ENCODE measurements at regions not wholly inside any gene's neighbourhood (a gene's known extent, or its start where the extent isn't known, plus 50 kb on each side); places are given as distances from the start of the nearest gene placed in this dataset.
"Not testable (repeated sequence)": the region's sequence is repeated elsewhere in the genome, so short reads cannot be mapped to it uniquely, and the experiment has no call there.

DNA sequence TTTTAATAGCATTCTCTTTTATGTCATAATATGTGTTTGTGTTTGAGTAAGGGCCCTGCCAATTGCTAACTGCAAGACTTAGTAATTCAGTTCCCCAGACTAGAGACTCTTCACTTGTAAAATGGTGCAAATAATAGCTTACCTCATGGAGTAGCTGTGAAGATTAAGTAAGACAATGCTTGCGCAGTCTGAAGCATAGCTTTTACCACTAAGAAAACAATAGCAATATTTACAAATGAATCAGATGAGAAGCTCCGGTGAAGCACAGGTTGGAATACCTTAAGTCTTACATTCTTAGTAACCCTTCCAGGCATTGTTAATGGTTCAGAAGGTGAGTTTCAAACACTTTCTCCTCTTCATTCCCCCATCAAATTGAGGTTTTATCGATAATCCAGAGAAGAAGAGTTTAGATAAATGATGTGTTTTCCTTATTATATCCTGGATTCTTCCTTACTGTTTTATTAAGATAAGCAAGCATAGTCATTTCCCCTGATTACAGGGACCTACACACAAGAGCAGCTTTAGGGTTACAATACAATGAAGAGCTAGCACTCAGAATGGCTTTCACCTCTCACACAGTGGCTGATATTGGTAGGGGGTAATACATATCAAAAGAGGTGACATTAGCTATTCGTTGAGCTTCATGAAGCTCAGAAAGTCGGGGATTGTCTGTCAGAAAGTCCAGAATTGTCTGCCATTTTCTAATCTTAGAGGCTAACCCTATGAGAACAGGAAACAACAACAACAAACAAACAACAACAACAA, 96.4 kb upstream of the EDIL3 start:
- DNase-seq (ENCODE audit: low spot score): no peak

DNA sequence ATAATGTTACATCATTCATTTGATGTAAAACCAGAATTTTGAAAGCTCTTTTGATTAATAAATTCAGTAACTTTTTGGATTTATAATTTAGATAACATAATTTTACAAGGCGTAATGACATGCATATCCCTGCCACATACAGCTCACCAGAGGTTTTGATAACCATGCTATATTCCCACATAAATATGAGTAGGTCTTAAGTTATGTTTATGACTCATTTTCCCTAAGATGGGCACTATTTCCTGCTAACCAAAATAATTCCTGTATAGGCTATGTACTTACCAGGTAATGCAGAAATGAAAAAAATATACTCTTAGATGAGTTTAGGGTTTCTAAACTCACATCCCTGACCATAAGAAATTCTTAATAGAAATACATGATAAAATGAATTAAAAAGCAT, 93.9 kb upstream of the EDIL3 start:
- no peak for DNase-seq (ENCODE audit: low spot score)

- no peak for DNase-seq (ENCODE audit: low spot score)
Measured at GRCh38 chr5:84477485-84477884, 92.8 kb upstream of the EDIL3 start.

- DNase-seq (ENCODE audit: low spot score): no peak
Measured at GRCh38 chr5:84474126-84474525, 89.4 kb upstream of the EDIL3 start.

DNA sequence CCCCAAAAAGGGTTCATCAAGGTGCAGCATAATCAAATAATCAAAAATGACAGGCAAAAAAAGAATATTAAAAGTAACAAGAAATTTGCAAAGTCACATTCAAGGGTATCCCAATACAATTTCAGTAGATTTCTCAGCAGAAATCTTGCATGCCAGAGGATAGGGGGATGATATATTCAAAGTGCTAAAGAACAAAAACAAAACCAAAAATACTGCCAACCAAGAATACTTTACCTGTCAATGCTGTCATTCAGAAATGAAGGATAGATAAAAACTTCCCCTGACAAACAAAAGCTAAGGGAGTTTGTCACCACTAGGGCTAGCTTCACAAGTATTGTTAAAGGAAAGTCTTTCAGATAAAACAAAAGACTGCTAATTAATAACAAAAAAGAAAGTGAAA, 68.7 kb upstream of the EDIL3 start:
- DNase-seq (ENCODE audit: low spot score): no peak

DNA sequence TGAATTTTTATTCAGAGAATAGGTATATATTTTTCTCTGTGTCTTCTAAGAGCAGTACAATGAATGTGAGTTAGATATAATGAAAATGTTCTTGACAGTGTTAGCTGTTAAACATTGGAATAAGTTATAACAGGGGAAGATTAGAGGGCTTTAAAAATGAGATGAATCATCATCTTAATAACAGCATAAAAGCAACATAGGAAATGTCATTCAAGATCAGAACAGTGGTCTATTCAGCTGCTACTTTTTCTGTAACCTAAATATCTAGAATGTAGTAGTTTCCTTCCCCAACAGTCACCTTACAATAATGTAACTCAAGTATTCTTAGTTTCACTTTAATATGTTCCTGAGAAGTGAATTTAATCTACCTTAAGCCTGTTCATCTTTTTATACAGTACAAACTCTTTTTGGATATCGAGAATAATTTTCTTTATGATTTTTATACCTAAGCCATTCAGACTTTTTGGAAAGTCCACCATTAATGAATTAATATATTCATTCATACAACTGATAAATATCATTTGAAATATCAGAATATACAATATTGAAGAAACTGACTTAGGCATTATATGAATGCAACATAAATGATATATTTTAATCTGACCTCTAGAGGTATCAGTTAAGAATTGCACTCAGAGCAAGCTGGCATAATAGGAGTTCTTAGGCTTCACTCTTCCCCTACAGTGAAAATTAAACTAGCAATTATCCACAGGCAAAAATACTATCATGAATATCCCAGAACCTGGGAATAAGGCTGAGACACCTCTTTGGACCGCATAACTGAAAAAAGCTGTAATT, 66.1 kb upstream of the EDIL3 start:
- DNase-seq (ENCODE audit: low spot score): peak; percentile 18

GRCh38 chr5:84445049-84445685, 60.5 kb upstream of the EDIL3 start:
- DNase-seq (ENCODE audit: low spot score): no peak

DNA sequence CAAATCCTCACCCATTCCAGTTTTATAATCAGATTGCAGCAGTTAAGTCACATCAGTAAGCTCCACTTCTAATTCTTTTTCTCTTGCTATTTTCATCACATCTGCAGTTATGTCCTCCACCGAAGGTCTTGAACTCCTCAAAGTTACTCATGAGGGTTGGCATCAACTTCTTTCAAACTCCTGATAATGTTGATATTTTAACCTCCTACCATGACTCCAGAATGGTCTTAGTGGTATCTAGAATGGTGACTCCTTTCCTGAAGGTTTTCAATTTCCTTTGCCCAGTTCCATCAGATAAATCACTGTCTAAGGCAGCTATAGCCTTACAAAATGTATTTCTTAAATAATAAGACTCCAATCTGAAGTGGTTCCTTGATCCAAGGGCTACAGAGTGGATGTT, 53.8 kb upstream of the EDIL3 start:
- no peak for DNase-seq (ENCODE audit: low spot score)

DNA sequence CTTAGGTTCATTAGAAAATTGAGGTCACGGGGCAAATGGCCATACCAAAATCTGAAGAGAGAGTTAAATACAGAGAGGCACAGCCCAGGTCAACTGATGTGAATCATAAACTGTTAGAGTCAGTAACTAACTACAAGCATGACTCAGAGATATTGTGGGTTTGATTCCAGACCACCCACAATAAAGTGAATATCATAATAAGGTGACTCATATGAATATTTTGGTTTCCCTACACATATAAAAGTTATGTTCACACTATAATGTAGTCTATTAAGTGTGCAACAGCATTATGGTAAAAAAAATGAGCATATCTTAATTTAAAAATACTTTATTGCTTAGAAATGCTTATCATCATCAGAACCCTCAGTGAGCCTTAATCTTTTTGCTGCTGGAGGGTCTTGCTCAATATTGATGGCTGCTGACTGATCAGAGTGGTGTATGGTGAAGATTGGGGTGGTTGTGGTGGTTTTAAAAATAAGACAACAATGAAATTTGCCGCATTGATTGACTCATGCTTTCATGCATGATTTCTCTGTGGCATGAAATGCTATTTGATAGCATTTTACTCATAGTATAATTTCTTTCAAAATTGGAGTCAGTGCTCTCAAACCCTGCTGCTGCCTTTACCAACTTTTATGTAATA, 53.1 kb upstream of the EDIL3 start:
- no peak for DNase-seq (ENCODE audit: low spot score)

DNA sequence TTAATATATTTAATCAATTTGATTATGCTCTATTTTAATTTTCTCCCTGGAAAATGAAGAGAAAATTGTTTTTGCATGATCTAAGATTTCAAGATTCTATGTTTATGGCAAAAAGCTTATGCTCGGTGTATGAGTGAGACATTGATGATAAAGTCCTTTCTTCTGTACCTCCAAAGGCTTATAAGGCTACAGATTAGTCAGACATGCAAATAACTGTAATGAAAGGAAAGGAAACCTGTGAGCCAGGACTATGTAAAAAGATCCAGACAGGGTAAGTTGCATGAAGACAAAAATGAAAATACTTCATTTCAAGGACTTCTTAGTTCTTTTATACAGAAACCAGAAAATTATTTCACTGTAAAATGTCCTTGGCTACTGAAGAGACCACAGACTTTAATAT, 52.2 kb upstream of the EDIL3 start:
- no peak for DNase-seq (ENCODE audit: low spot score)

- not testable (repeated sequence) for DNase-seq (ENCODE audit: low spot score)
Measured at GRCh38 chr5:84435861-84436346, 51.2 kb upstream of the EDIL3 start.
